ENCODE measurements at regions not wholly inside any gene's neighbourhood (a gene's known extent, or its start where the extent isn't known, plus 50 kb on each side); places are given as distances from the start of the nearest gene placed in this dataset.
"Not testable (repeated sequence)": the region's sequence is repeated elsewhere in the genome, so short reads cannot be mapped to it uniquely, and the experiment has no call there.

DNA sequence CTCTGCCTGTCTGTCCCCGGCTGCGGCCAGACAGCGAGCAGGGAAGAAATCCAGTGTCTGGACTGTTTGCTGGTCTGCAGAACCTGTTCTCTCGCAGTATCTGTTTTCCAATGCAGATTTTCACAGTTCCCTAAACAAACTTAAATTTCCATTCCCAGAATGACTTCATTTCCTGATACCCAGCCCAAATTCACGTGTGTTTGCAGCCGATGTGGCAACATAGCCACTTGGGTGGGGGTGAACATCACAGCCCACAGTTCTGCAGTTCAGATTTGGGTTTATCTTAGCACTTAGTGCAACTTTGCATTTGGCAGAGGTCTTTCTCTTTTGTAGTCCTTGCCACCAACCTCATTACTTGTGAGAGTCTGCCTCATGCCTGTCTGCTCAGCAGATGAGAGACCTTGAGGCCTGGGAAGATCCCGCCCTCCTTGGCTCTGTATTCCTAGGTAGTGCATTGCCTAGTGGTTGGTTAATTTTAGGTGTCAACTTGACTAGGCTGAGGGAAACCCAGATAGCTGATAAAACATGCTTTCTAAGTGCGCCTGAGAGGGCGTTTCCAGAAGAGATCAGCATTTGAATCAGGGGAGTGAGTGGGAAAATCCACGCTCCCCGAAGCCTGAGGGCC lies 122.8 kb upstream of the FAM20C start:
- DNase-seq = not testable (repeated sequence)

DNA sequence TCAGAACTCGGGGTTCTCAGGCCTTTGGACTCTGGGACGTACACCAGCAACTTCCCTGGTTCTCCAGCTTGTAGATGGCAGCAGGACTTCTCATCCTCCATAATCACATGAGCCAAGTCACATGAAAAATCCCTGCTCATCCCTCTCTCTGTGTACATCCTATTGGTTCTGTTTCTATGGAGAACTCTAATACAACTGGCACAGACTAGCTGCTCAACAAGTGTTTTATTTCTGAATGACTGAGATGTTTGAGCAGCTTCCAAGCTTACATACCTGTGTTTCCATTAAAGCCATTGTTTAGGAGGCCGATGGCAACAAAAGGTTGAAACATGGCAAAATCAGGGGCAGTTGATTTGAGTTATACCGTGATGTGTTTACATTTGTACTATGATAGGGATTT lies 122.2 kb upstream of the FAM20C start:
- not testable (repeated sequence) for DNase-seq

DNA sequence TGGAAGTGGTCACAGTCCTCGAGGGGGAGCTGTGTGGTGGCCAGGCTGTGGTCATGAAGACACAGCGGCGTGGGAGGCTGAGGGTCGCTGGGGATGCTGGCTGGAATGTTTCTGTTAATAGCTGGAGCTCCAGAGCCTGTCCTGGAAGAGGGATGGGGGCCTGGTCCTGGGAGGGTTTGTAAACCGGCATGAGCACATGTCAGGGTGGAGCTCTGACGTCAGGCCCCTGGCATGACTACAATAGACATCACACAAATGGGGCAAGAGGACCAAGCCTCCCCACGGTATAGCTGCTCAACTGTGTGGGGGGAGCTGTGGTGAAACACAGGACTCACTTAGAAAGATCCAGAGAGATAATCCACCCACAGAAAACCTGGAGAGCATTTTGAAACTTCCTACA lies 121.4 kb upstream of the FAM20C start:
- DNase-seq = not testable (repeated sequence)

DNA sequence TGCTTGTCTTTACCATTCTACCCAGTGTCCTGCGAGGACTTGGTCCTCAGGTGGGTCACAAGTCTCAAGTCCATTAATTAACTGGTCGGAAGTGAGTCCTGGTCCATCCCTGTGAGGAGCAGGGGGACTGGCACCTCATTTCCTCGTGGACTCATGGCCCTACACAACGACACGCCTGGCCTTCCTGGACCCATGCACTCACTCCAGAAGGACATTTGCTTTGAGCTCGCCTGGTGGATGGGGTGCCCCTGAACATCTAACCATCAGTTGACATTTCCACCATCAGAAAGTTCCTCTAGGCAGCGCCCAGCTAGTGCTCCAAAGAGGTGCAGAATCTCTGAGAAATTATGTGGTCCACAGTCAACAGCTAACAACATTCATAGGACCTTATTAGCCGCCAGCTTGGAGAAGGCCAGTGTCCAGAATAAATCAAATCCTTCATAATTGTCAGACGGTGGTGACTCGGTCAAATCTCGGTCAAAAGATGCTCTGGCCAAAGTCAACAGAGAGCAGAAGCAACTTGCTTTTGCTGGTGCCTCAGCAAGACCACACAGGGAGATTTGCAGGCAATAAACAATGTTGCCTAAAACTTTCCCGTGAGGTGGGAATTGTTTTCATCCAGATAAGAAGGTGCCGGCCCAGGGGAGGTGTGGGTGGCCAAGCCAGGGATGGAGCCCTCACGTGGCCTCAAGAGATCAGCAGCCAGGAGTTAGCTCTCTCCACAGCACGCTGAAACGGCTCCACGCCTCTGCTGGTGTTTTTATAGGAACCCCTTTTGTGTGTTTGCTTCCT lies 119.9 kb upstream of the FAM20C start:
- not testable (repeated sequence) for DNase-seq

- DNase-seq = not testable (repeated sequence)
Measured at GRCh38 chr7:73058-73331, 119.4 kb upstream of the FAM20C start.

DNA sequence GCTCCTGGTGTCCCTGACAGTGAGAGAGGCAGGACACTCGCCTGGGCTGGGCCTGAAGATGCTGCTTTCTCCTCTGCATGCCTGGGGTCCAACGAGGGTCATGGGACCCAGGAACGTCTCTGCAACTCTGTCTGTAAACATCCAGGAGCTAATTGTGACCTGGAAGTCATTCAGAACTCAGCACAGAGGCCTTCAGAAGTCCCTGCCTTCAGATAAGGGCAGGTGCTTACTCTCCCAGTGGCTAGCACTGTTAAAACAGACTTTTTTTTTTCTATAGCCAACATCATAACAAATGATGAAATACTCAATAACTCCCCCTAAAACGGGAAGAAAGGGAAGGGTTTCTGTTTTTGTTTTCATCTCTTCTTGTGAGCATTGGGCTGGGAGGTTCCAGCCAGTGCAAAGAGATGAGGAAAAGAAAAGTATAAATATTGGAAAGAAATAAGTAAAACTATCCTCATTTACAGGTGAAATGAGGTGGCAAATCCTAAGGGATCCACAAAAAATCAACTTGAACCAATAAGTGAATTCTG lies 118.3 kb upstream of the FAM20C start:
- not testable (repeated sequence) for DNase-seq

- not testable (repeated sequence) for DNase-seq
Measured at GRCh38 chr7:75511-75910, 116.9 kb upstream of the FAM20C start.

- DNase-seq = not testable (repeated sequence)
Measured at GRCh38 chr7:76202-76601, 116.2 kb upstream of the FAM20C start.

- DNase-seq = not testable (repeated sequence)
Measured at GRCh38 chr7:76829-77395, 115.5 kb upstream of the FAM20C start.

DNA sequence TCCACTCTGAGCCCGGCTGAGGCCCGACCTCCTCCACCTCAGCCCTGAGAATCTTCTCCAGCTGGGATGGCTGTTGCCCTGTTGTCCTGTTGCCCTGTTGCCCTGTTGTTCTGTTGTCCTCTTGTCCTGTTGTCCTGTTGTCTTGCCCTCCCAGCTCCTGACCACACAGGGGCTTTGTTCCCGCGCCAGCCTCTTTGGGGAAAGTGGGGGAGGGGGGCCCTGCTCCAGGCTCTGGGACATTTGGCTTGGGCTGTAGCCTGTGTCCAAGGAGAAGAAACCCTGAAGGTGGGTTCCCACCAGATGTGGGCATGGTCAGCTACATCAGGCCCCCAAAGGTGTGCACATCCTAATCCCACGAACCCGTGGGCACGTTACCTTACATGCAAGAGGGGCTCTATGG lies 113.5 kb upstream of the FAM20C start:
- not testable (repeated sequence) for DNase-seq

- not testable (repeated sequence) for DNase-seq
Measured at GRCh38 chr7:79400-80055, 112.8 kb upstream of the FAM20C start.

- no peak for DNase-seq
Measured at GRCh38 chr7:80259-81067, 111.9 kb upstream of the FAM20C start.

DNA sequence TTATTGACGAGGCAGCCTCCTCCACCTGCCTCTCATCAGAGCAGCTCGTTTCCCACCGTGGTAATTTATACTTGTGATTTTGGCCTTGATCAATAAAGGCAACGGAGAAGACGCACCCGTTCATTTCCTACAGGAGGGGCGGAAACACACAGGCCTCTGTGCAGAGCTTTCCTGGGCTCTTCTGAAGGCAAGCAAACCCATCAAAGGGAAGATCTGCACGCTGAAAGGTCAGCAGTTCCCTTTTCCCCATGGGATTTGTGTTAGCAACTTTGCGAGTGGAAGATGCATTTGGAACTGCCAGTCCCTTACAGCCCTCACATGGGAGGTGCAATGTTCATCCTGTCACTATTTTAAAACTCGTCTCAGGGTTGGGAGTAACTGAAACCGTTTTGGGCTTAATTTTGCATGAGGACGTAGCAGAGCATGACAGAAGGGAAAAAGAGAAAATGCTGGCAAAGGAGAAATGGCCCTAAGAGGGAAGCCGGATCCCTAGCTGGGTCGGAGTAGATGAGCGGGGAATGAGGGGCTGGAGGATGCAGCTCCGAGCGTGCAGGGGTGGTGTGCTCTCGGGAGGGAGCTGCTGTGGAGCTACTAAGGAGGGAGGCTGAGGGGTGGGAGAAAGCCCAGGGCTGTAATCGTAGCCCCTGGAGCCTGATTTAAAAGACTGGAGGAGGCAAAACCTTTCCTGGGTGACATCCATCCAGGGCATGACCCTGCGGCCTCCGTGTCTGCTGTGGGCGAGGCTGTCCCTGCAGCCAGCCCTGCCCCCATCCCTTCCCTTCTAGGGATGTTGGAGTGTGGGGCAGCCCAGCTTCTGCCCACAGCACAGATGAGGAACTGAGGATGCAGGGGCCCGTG lies 111.1 kb upstream of the FAM20C start:
- no peak for DNase-seq

- DNase-seq = no peak
Measured at GRCh38 chr7:81926-82756, 110.2 kb upstream of the FAM20C start.

GRCh38 chr7:82757-83155 lies 109.6 kb upstream of the FAM20C start:
- DNase-seq = no peak

DNA sequence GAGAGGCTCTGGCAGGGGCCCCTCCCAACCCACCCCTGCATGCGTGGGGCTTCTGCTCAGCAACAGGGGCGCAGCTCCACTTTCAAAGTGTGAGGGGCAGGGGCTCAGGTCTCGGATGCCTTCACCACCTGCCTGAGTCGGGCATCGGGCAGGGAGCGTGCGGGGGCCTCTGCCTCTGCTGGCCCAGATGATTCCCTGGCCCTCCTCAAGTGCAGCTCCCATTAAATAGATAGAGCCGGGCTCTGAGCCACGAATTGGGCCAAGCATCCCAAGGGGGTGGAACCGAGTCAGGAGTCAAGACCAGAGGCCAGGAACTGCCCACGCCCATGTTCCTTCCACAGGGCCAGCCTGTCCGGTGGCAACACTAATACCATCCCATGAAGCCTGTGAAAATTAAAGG lies 108.9 kb upstream of the FAM20C start:
- no peak for DNase-seq

GRCh38 chr7:83861-84632 lies 108.3 kb upstream of the FAM20C start:
- DNase-seq = no peak

DNA sequence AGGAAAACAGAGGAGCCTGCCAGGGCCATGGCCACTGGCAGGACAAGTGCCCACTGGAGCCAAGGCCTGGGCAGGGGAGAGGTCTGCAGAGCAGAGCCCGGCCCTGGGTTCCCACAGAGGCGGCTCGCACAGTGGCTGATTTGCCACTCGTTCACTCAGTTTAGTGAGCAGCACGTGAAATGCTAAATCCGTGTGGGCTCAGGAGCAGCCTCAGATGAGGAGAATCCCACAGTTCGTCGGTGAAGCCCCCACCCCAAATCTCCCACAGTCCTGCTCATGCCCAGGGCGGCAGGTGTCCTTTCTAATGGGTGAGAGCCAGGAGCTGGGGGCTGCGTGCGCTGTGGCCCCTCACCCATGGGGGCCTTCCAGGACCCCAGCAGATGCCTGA lies 107.7 kb upstream of the FAM20C start:
- DNase-seq = no peak

GRCh38 chr7:85074-85882 lies 107.1 kb upstream of the FAM20C start:
- DNase-seq = peak; percentile 37

Measured in NCI-H1092 treated with DMSO at 0.1 percent for 48 hours (cell line).